GM12874 (cell line): ENCODE measurements at regions not wholly inside any gene's neighbourhood (a gene's known extent, or its start where the extent isn't known, plus 50 kb on each side); places are given as distances from the start of the nearest gene placed in this dataset.

ENCODE experiments used
- CTCF ChIP-seq: IDR thresholded peaks from 2 replicates; pipeline ENCODE4 v1.5.1; 2011; ENCODE audit warnings: low read depth, mild to moderate bottlenecking, control low read depth, low read length, moderate library complexity; ENCODE audit not compliant: insufficient read depth

DNA sequence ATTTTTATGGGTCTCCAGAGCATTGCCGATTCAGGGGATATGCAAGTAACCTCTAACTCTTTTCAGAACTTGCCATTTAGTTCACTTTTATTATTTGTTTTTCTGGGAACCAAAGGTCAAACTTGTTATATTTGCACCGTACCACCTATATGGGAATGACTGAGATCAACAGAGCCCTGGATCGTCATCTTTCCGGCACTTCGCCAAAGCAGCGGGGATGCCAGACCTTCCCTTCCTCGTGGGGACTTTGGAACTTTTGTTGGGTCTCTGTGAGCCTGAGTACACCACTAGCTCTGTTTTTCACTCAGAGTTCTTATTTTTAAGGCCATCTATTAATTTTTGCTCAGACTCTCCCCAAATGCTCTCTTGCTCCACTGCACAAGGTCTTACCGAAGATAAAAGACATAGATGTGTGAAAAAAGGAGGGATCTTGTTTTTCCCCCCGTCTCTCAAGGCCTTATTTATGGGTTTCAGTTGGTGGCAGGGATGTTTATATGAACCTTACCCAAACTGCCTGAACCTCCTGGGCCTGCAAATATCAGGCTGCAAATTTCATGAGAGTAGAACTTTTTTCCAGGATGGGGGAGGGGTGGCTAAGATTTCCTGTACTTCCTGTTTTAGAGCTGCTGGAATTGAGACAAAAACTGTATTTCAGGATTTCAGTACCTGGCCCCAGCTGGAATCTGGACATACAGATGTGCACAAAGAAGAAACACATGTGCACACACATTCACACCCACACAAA lies 350.3 kb downstream of the HRH4 start:
- TF ChIP-seq CTCF: no peak

- TF ChIP-seq CTCF: no peak
Observed at GRCh38 chr18:24811950-24812681, 351.7 kb downstream of the HRH4 start.

GRCh38 chr18:24814521-24814920 lies 354.1 kb downstream of the HRH4 start:
- TF ChIP-seq CTCF: no peak

DNA sequence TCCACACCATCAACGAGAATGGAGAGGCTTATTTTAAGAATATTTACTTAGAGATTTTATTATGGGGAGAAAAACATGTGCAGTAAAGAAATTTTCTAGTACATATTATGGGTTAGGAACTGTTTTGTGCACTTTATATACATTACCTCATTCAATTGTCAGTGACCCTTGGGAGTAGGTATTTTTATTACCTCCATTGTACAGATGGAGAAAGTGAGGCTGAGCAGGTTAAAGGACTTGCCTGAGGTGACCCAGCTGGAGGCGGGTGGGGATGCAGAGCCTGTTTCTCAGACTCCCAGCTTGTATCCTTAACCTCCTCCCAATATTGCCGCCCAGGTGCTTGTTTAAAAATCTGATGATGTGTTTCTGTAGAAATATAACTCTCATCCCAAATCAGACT lies 356.7 kb downstream of the HRH4 start:
- no peak for TF ChIP-seq CTCF

- no peak for TF ChIP-seq CTCF
Observed at GRCh38 chr18:24817587-24818371, 357.3 kb downstream of the HRH4 start.

GRCh38 chr18:24818441-24818840 lies 358.0 kb downstream of the HRH4 start:
- no peak for TF ChIP-seq CTCF
